Astrocyte (in vitro differentiated cells and primary cell): ENCODE measurements at regions not wholly inside any gene's neighbourhood (a gene's known extent, or its start where the extent isn't known, plus 50 kb on each side); places are given as distances from the start of the nearest gene placed in this dataset.
"Not testable (repeated sequence)": the region's sequence is repeated elsewhere in the genome, so short reads cannot be mapped to it uniquely, and the experiment has no call there.

Source experiments
- DNase-seq: peaks from one replicate; pipeline ENCODE4 v3.0.0-alpha.2; 2010; ENCODE audit warnings: low read depth
- FAIRE-seq: peaks from 2 replicates; lab custom pipeline; 2011; peaks lifted over from hg19 to GRCh38; lab: Jason Lieb, UNC
- H2AFZ ChIP-seq: 2 replicates; pipeline ENCODE4 v1.6.0; 2012; ENCODE audit warnings: low read depth, low read length, inconsistent platforms
- H3K27ac ChIP-seq: 2 replicates; pipeline ENCODE4 v1.5.1; 2011; ENCODE audit warnings: low read depth, low read length, inconsistent platforms
- H3K27me3 ChIP-seq: 2 replicates; pipeline ENCODE4 v1.6.0; 2011; ENCODE audit warnings: low read length, inconsistent platforms; ENCODE audit not compliant: insufficient read depth
- H3K36me3 ChIP-seq: 2 replicates; pipeline ENCODE4 v1.5.1; 2011; ENCODE audit warnings: low read length, inconsistent platforms; ENCODE audit not compliant: insufficient read depth
- H3K4me1 ChIP-seq: 2 replicates; pipeline ENCODE4 v1.5.1; 2011; ENCODE audit warnings: low read length, inconsistent platforms; ENCODE audit not compliant: insufficient read depth
- H3K4me2 ChIP-seq: 2 replicates; pipeline ENCODE4 v1.6.0; 2012; ENCODE audit warnings: low read length, inconsistent platforms
- H3K4me3 ChIP-seq: 2 replicates; pipeline ENCODE4 v1.5.1; 2011; ENCODE audit warnings: low read depth, mild to moderate bottlenecking, low read length, inconsistent platforms; ENCODE audit not compliant: insufficient read depth
- H3K79me2 ChIP-seq: 2 replicates; pipeline ENCODE4 v1.6.0; 2012; ENCODE audit warnings: mild to moderate bottlenecking, low read length, inconsistent platforms; ENCODE audit not compliant: insufficient read depth
- H3K9ac ChIP-seq: 2 replicates; pipeline ENCODE4 v1.6.0; 2012; ENCODE audit warnings: mild to moderate bottlenecking, low read length, inconsistent platforms
- H3K9me3 ChIP-seq: 2 replicates; pipeline ENCODE4 v1.5.1; 2012; ENCODE audit warnings: low read depth, mild to moderate bottlenecking, low read length, inconsistent platforms; ENCODE audit not compliant: insufficient read depth
- H4K20me1 ChIP-seq: 2 replicates; pipeline ENCODE4 v1.6.0; 2012; ENCODE audit warnings: low read length, inconsistent platforms; ENCODE audit not compliant: insufficient read depth
- H3K27ac Mint-ChIP-seq: one replicate; pipeline ENCODE4 v1.8.0; 2021; ENCODE audit warnings: mild to moderate bottlenecking, mixed read lengths; ENCODE audit not compliant: unreplicated experiment
- H3K27me3 Mint-ChIP-seq: one replicate; pipeline ENCODE4 v1.8.0; 2021; ENCODE audit warnings: low read depth, mixed read lengths; ENCODE audit not compliant: unreplicated experiment
- H3K36me3 Mint-ChIP-seq: one replicate; pipeline ENCODE4 v1.8.0; 2021; ENCODE audit warnings: low read depth, mixed read lengths; ENCODE audit not compliant: unreplicated experiment
- H3K4me1 Mint-ChIP-seq: one replicate; pipeline ENCODE4 v1.8.0; 2021; ENCODE audit warnings: low read depth, mixed read lengths; ENCODE audit not compliant: unreplicated experiment
- H3K4me3 Mint-ChIP-seq: one replicate; pipeline ENCODE4 v1.8.0; 2021; ENCODE audit warnings: mild to moderate bottlenecking, moderate library complexity, mixed read lengths; ENCODE audit not compliant: unreplicated experiment
- H3K9me3 Mint-ChIP-seq: one replicate; pipeline ENCODE4 v1.8.0; 2021; ENCODE audit warnings: mild to moderate bottlenecking, mixed read lengths; ENCODE audit not compliant: unreplicated experiment

DNA sequence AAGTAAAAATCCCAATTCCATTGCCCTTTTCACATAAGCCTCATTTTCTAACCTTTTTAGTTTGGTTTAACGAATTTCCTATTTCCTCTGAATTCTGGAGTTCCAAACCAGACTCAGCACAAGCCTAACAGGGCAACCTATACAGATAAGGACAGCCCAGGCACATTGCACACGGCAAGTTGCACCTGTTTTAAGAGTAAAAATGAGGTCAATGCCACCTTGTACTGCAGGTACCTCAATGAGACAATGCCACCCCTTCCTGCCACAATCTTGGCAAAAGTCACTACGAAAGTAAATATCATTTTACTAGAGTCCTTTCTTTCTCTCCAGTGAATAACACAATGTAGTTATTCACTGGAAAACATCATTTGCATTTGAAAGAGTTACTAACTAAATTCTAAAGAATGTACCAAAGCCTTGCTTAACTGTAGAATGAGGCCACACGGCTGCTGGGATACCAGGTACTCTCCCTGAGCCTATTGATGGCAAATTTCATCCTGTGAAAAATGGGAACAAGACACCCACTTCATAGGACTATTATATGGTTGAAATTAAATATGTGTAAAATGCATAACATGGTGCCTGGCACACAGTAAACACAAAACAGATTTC is 117.2 kb upstream of the NBPF9 start:
- not testable (repeated sequence) for H3K4me3 ChIP-seq, H3K27ac Mint-ChIP-seq, H3K27me3 Mint-ChIP-seq

DNA sequence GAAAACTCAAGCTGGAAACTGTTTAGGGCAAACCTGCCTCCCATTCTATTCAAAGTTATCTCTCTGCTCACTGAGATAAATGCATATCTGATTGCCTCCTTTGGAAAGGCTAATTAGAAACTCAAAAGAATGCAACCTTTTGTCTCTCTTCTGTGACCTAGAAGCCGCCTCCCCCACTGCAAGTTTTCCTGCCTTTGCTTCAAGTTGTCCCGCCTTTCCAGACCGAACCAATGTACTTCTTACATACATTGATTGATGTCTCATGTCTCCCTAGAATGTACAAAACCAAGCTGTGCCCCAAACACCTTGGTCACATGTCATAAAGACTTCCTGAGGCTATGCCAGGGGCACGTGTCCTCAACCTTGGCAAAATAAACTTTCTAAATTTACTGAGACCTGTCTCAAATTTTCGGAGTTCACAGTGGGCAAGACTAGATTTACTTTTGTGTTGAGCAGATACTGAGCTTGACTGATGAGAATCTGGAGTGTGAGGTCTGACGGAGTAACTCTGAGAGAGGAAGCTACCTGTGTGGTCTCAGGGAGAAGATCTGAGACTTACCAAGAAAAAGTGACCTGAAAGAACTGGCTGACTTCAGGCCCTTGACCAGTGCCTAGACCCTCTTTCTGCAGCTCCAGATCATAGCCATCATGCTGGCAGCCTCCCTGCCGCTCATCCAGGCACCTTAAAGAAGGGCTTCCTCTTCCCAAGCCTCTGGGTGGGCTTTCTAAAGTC is 124.7 kb upstream of the NBPF9 start:
- H3K27me3 Mint-ChIP-seq, H3K9ac ChIP-seq, H3K27ac Mint-ChIP-seq, H3K4me1 ChIP-seq, H3K4me3 Mint-ChIP-seq, H3K36me3 ChIP-seq, H3K79me2 ChIP-seq, DNase-seq, H3K4me1 Mint-ChIP-seq, H3K27me3 ChIP-seq, H3K9me3 Mint-ChIP-seq, H2AFZ ChIP-seq, H3K9me3 ChIP-seq, H4K20me1 ChIP-seq, H3K4me3 ChIP-seq, FAIRE-seq, H3K36me3 Mint-ChIP-seq, H3K4me2 ChIP-seq, H3K27ac ChIP-seq: not testable (repeated sequence)

More for the DNA sequence above, 117.2 kb upstream of the NBPF9 start:
- not testable (repeated sequence) for H2AFZ ChIP-seq, H3K4me1 Mint-ChIP-seq, H3K36me3 Mint-ChIP-seq, H3K79me2 ChIP-seq, H3K4me1 ChIP-seq, H4K20me1 ChIP-seq, DNase-seq, H3K9me3 Mint-ChIP-seq, H3K9me3 ChIP-seq, H3K4me2 ChIP-seq, H3K4me3 Mint-ChIP-seq, H3K36me3 ChIP-seq, FAIRE-seq, H3K27me3 ChIP-seq, H3K27ac ChIP-seq, H3K9ac ChIP-seq

DNA sequence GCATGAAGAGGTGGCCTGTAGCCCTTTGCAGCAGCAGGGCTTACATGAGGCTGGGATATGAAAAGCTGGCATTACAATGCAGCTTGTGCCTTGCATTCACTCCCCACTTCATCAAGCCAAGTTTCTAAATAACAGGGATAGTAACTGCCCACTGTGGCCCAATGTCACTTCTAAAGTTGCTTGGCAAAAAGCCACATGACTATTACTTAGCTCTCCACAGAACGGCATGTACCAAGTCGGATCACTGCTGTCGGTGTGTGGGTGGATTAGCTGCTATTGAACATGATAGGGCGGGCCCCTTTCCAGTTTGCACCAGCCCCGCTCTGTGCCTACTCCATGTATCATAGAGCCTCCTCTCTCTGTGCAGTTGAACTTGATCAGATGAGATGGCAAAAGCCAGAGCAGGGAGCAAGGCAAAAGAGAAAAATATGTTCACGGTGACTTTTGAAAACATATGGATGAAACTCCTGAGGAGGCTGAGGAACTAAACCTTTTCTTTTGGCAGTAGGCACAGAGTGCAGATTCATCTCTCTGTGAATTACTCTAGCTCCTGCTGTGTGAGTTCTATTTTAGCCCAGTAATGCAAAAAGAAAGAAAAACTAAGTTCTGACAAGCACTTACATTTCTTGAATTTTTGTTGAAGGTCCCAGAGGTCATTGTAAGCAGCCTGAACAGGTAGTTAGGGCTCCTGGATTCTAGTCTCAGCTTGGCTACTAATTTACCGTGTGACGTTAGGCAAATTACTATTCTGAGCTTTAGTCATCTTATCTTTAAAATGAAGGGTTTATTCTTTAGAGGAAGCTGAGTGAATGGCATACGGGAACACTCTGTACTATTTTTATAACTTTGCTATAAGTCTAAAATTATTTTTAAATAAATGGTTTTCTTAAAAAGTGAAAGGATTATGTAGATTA is 125.6 kb upstream of the NBPF9 start:
- not testable (repeated sequence) for H3K4me3 ChIP-seq, H3K9me3 ChIP-seq, H3K27ac Mint-ChIP-seq, H3K9me3 Mint-ChIP-seq, H3K36me3 Mint-ChIP-seq, H4K20me1 ChIP-seq, H2AFZ ChIP-seq, H3K36me3 ChIP-seq, DNase-seq, H3K4me1 Mint-ChIP-seq, H3K4me2 ChIP-seq, H3K9ac ChIP-seq, H3K27me3 ChIP-seq, H3K79me2 ChIP-seq, FAIRE-seq, H3K27ac ChIP-seq, H3K4me3 Mint-ChIP-seq, H3K27me3 Mint-ChIP-seq, H3K4me1 ChIP-seq

DNA sequence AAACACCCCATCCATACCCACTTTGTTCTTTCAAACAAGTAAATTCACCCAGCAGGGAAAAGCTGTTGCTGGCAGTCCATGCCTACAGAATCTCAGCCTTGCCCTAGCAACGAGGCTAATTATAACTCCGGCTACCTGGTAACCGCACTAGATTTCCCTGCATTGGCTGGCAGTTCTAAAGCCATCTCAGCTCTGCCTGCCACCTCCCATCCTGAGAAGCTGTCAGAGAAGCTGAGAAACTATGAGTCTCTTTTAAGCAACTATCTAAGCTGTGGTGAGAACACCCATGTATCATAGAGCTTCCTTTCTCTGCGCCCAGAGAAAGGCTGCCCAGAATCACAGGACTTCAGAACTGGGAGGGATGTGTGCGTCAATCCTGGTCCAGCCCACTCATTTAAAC is 126.5 kb upstream of the NBPF9 start:
- H3K4me3 Mint-ChIP-seq, H3K9me3 Mint-ChIP-seq, DNase-seq, H2AFZ ChIP-seq, H3K27me3 Mint-ChIP-seq, H3K36me3 Mint-ChIP-seq, H3K4me2 ChIP-seq, H3K79me2 ChIP-seq, H3K4me1 ChIP-seq, H3K4me3 ChIP-seq, H3K9ac ChIP-seq, H4K20me1 ChIP-seq, H3K27me3 ChIP-seq, H3K36me3 ChIP-seq, H3K27ac Mint-ChIP-seq, H3K27ac ChIP-seq, H3K4me1 Mint-ChIP-seq, FAIRE-seq, H3K9me3 ChIP-seq: not testable (repeated sequence)

DNA sequence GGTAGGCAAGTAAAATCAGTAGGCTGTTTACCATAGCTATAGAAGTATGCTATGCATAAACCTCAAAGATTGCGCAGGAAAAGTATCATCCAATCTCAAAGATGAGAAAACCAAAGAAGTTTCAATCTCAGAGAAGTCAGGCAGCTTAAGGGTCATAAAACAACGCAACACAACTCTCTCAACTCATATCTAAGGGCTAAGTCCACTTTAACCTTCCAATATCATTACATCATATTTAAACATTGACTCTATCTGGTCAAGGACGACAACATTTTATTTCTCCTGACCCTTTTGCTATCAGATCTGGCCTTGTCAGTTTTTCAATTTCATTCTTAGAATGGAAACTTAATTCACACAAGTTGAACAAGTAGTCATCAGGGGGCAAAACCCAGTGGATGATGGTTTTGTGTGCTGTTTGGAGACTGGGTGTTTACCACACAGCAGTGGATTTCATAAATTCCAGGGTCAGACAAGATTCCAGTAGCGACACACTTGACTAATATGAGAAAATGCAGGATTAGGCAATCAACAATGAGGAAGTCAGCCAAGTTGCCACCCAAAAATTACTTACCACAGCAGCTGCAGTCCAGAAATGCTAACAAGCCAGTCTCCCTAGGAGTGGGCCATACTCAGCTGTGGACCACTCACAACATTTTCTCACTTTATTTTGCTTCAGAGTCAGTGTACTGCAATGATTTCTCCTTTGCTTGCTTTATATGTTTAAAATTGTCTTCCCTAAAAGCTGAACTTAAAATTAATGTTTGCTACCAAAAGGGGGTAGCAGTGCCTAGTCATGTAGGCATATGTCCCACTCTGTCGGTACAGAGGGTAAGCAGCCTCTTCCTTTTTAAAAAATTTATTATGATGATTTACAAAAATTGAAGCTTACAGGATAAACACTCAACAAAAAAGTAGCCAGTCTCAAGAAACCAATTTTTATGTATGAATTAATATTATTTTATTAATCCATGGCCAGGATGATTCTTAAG is 131.9 kb upstream of the NBPF9 start:
- FAIRE-seq = peak; percentile 59
- H3K4me3 Mint-ChIP-seq, H3K9me3 ChIP-seq, H4K20me1 ChIP-seq, H3K9me3 Mint-ChIP-seq, H3K4me3 ChIP-seq, H3K9ac ChIP-seq, H3K27me3 Mint-ChIP-seq, H3K4me2 ChIP-seq, H3K27ac Mint-ChIP-seq, H3K4me1 Mint-ChIP-seq, H3K27ac ChIP-seq, H2AFZ ChIP-seq, H3K4me1 ChIP-seq, DNase-seq, H3K36me3 ChIP-seq, H3K79me2 ChIP-seq, H3K36me3 Mint-ChIP-seq, H3K27me3 ChIP-seq: not testable (repeated sequence)
